COLO668 (cell line): ENCODE measurements at regions not wholly inside any gene's neighbourhood (a gene's known extent, or its start where the extent isn't known, plus 50 kb on each side); places are given as distances from the start of the nearest gene placed in this dataset.
"Not testable (repeated sequence)": the region's sequence is repeated elsewhere in the genome, so short reads cannot be mapped to it uniquely, and the experiment has no call there.

Source experiments
- DNase-seq: peaks from one replicate; lab custom pipeline; 2025; ENCODE audit not compliant: unreplicated experiment; lab: John Stamatoyannopoulos, UW

- DNase-seq = no peak
Observed at GRCh38 chr16:17757808-17758207, 287.0 kb upstream of the XYLT1 start.

- no peak for DNase-seq
Observed at GRCh38 chr16:17755158-17755557, 284.4 kb upstream of the XYLT1 start.

- no peak for DNase-seq
Observed at GRCh38 chr16:17753434-17753833, 282.7 kb upstream of the XYLT1 start.

GRCh38 chr16:17749706-17750105 lies 278.9 kb upstream of the XYLT1 start:
- DNase-seq = no peak

GRCh38 chr16:17748044-17748719 lies 277.4 kb upstream of the XYLT1 start:
- no peak for DNase-seq

GRCh38 chr16:17747081-17747756 lies 276.5 kb upstream of the XYLT1 start:
- no peak for DNase-seq

GRCh38 chr16:17744921-17745572 lies 274.3 kb upstream of the XYLT1 start:
- DNase-seq = no peak

- DNase-seq = no peak
Observed at GRCh38 chr16:17743578-17743977, 272.8 kb upstream of the XYLT1 start.

GRCh38 chr16:17743158-17743557 lies 272.4 kb upstream of the XYLT1 start:
- no peak for DNase-seq

- not testable (repeated sequence) for DNase-seq
Observed at GRCh38 chr16:17735099-17735498, 264.3 kb upstream of the XYLT1 start.

GRCh38 chr16:17729820-17730219 lies 259.1 kb upstream of the XYLT1 start:
- DNase-seq = no peak

GRCh38 chr16:17728196-17728595 lies 257.4 kb upstream of the XYLT1 start:
- no peak for DNase-seq

- no peak for DNase-seq
Observed at GRCh38 chr16:17724242-17724898, 253.6 kb upstream of the XYLT1 start.

GRCh38 chr16:17723531-17724134 lies 252.9 kb upstream of the XYLT1 start:
- no peak for DNase-seq

- DNase-seq = no peak
Observed at GRCh38 chr16:17718495-17718894, 247.7 kb upstream of the XYLT1 start.

GRCh38 chr16:17705847-17706246 lies 235.1 kb upstream of the XYLT1 start:
- no peak for DNase-seq

GRCh38 chr16:17696616-17697015 lies 225.9 kb upstream of the XYLT1 start:
- no peak for DNase-seq

GRCh38 chr16:17692484-17692883 lies 221.7 kb upstream of the XYLT1 start:
- DNase-seq = no peak

GRCh38 chr16:17691899-17692176 lies 221.1 kb upstream of the XYLT1 start:
- DNase-seq = no peak

GRCh38 chr16:17691106-17691898 lies 220.5 kb upstream of the XYLT1 start:
- DNase-seq = no peak

- no peak for DNase-seq
Observed at GRCh38 chr16:17685447-17685846, 214.7 kb upstream of the XYLT1 start.
